ENCODE measurements at regions not wholly inside any gene's neighbourhood (a gene's known extent, or its start where the extent isn't known, plus 50 kb on each side); places are given as distances from the start of the nearest gene placed in this dataset.

GRCh38 chr22:49176956-49177355, 650.7 kb downstream of the BRD1 start:
- intact Hi-C loops (cut with DNase I), result no loop called here
- Histone ChIP-seq H3K9me3 (no peaks in the 10 kb centered on the region), H3K36me3 (no peaks in the 10 kb centered on the region), H3K4me1 (no peaks in the 10 kb centered on the region), H3K27me3 (peaks cover 0 to 14% (median 0%) of the 10 kb centered on the region in 4 donors), H3K4me3 (no peak overlapping the region), H3K27ac (no peak overlapping the region)
- DNase-seq, result no peak
- TF ChIP-seq CTCF (IDR thresholded peaks at IDR 0.05) (no peak), POLR2A (IDR thresholded peaks at IDR 0.05) (no peak)
- 67 to 88% methylated on average over 4 of the region's 6 CpGs for WGBS, 2 donors

GRCh38 chr22:49170053-49170452, 657.6 kb downstream of the BRD1 start:
- intact Hi-C loops (cut with DNase I), result no loop called here
- Histone ChIP-seq H3K9me3 (no peaks in the 10 kb centered on the region), H3K27me3 (no peaks in the 10 kb centered on the region), H3K4me3 (no peak overlapping the region), H3K27ac (no peak overlapping the region), H3K36me3 (no peaks in the 10 kb centered on the region), H3K4me1 (no peaks in the 10 kb centered on the region)
- no peak for TF ChIP-seq POLR2A (IDR thresholded peaks at IDR 0.05)
- TF ChIP-seq CTCF (IDR thresholded peaks at IDR 0.05), result no peak
- no peak for DNase-seq
- 37 to 100% methylated on average over 1 to 4 of the region's 4 CpGs for WGBS, 2 donors

GRCh38 chr22:49169074-49169744, 658.5 kb downstream of the BRD1 start:
- no peaks in the 10 kb centered on the region for H3K4me1 ChIP-seq
- H3K27ac ChIP-seq, result no peak overlapping the region
- no peak overlapping the region for H3K4me3 ChIP-seq
- no peaks in the 10 kb centered on the region for H3K36me3 ChIP-seq
- no peaks in the 10 kb centered on the region for H3K9me3 ChIP-seq
- H3K27me3 ChIP-seq, result peaks cover 0 to 1% (median 0%) of the 10 kb centered on the region in 4 donors
- TF ChIP-seq POLR2A (IDR thresholded peaks at IDR 0.05), result no peak
- TF ChIP-seq CTCF (IDR thresholded peaks at IDR 0.05), result no peak
- no peak for DNase-seq
- intact Hi-C loops (cut with DNase I), result no loop called here
- 54 to 63% methylated on average over 4 to 9 of the region's 16 CpGs for WGBS, 2 donors

- H3K4me3 ChIP-seq, result no peak overlapping the region
- no peak overlapping the region for H3K27ac ChIP-seq
- intact Hi-C loops (cut with DNase I), result no loop called here
- H3K9me3 ChIP-seq, result no peaks in the 10 kb centered on the region
- no peak for TF ChIP-seq POLR2A (IDR thresholded peaks at IDR 0.05)
- TF ChIP-seq CTCF (IDR thresholded peaks at IDR 0.05), result no peak
- no peak for DNase-seq
- H3K27me3 ChIP-seq, result peaks cover 0 to 10% (median 0%) of the 10 kb centered on the region in 4 donors
- H3K36me3 ChIP-seq, result no peaks in the 10 kb centered on the region
- 87 to 92% methylated on average over 23 to 28 of the region's 34 CpGs for WGBS, 2 donors
- no peaks in the 10 kb centered on the region for H3K4me1 ChIP-seq
These were observed 659.4 kb downstream of the BRD1 start for GRCh38 chr22:49168219-49168813.

GRCh38 chr22:49166746-49167145, 660.9 kb downstream of the BRD1 start:
- Histone ChIP-seq H3K4me3 (no peak overlapping the region), H3K27ac (no peak overlapping the region), H3K4me1 (no peaks in the 10 kb centered on the region), H3K27me3 (peaks cover 0 to 13% (median 0%) of the 10 kb centered on the region in 4 donors), H3K36me3 (no peaks in the 10 kb centered on the region), H3K9me3 (no peaks in the 10 kb centered on the region)
- 76 to 81% methylated on average over 9 to 11 of the region's 11 CpGs for WGBS, 2 donors
- TF ChIP-seq POLR2A (IDR thresholded peaks at IDR 0.05) (no peak), CTCF (IDR thresholded peaks at IDR 0.05) (no peak)
- DNase-seq, result no peak
- intact Hi-C loops (cut with DNase I), result no loop called here

Measured in esophagus squamous epithelium (tissue), 5 donors.